ENCODE measurements at regions not wholly inside any gene's neighbourhood (a gene's known extent, or its start where the extent isn't known, plus 50 kb on each side); places are given as distances from the start of the nearest gene placed in this dataset.

GRCh38 chr4:166637816-166638215 is 596.5 kb downstream of the SPOCK3 start:
- Mint-ChIP-seq H3K9me3 (peaks cover 26% of the 10 kb centered on the region), H3K36me3 (ENCODE audit: low read depth) (no peaks in the 10 kb centered on the region), H3K4me1 (ENCODE audit: low read depth) (no peaks in the 10 kb centered on the region), H3K27ac (no peak overlapping the region), H3K27me3 (ENCODE audit: low read depth) (no peaks in the 10 kb centered on the region), H3K4me3 (ENCODE audit: low read depth) (no peak overlapping the region)
- intact Hi-C loops (cut with micrococcal nuclease) = no loop called here
- DNase-seq (ENCODE audit: low spot score) = no peak

- Mint-ChIP-seq H3K9me3 (peaks cover 11% of the 10 kb centered on the region), H3K27me3 (ENCODE audit: low read depth) (no peaks in the 10 kb centered on the region), H3K4me1 (ENCODE audit: low read depth) (no peaks in the 10 kb centered on the region), H3K4me3 (ENCODE audit: low read depth) (no peak overlapping the region), H3K36me3 (ENCODE audit: low read depth) (no peaks in the 10 kb centered on the region), H3K27ac (no peak overlapping the region)
- no peak for DNase-seq (ENCODE audit: low spot score)
- intact Hi-C loops (cut with micrococcal nuclease) = no loop called here
Measured at GRCh38 chr4:166655231-166655630, 579.1 kb downstream of the SPOCK3 start.

DNA sequence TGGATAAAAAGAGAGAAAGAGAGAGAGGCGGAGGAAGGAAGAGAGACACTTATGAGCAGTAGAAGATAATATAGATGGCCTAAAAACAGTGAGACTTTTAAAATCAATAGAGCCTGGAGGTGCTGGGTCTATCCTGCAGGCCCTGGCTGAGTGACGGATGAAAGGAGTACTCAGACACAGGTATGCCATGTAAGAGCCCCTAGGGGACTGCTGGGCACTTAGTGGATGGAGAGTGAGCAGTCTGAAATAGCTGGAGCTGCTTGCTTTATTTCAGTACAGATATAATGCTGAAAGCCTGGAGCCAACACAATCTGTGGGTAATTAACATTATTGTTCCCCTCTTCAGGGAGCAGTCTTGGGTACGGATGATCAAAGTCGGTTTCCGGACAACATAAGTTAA is 578.6 kb downstream of the SPOCK3 start:
- no peaks in the 10 kb centered on the region for H3K4me1 Mint-ChIP-seq (ENCODE audit: low read depth)

DNA sequence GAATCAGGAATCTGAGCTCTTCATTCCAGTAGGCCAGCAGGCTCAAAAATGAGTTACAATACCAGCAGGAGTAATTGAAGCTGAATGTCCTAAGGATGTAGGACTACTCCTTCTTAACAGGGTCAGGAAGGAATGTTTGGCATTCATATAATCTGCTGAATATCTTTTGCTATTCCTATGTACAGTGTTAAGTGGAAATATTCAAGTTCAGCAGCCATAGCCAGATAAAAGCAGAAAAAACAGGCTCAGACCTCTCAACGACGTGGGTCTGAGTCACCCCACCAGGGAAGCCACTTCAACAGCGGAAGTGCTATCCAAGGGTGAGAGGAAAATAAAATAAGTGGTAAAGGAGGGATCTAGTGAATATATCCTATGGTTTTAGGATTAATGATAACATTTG is 577.0 kb downstream of the SPOCK3 start:
- H3K9me3 Mint-ChIP-seq = peaks cover 6% of the 10 kb centered on the region
- no peak for DNase-seq (ENCODE audit: low spot score)
- H3K4me1 Mint-ChIP-seq (ENCODE audit: low read depth) = no peaks in the 10 kb centered on the region
- no peak overlapping the region for H3K4me3 Mint-ChIP-seq (ENCODE audit: low read depth)
- H3K27me3 Mint-ChIP-seq (ENCODE audit: low read depth) = no peaks in the 10 kb centered on the region
- H3K36me3 Mint-ChIP-seq (ENCODE audit: low read depth) = no peaks in the 10 kb centered on the region
- no peak overlapping the region for H3K27ac Mint-ChIP-seq
- intact Hi-C loops (cut with micrococcal nuclease) = no loop called here

More for the DNA sequence above, 578.6 kb downstream of the SPOCK3 start:
- Mint-ChIP-seq H3K4me3 (ENCODE audit: low read depth) (no peak overlapping the region), H3K36me3 (ENCODE audit: low read depth) (no peaks in the 10 kb centered on the region), H3K27me3 (ENCODE audit: low read depth) (no peaks in the 10 kb centered on the region), H3K27ac (no peak overlapping the region), H3K9me3 (peaks cover 11% of the 10 kb centered on the region)
- intact Hi-C loops (cut with micrococcal nuclease) = no loop called here
- no peak for DNase-seq (ENCODE audit: low spot score)

GRCh38 chr4:166658585-166658984 is 575.7 kb downstream of the SPOCK3 start:
- H3K27ac Mint-ChIP-seq = no peak overlapping the region
- intact Hi-C loops (cut with micrococcal nuclease) = no loop called here
- no peak overlapping the region for H3K4me3 Mint-ChIP-seq (ENCODE audit: low read depth)
- no peaks in the 10 kb centered on the region for H3K27me3 Mint-ChIP-seq (ENCODE audit: low read depth)
- no peaks in the 10 kb centered on the region for H3K4me1 Mint-ChIP-seq (ENCODE audit: low read depth)
- no peak for DNase-seq (ENCODE audit: low spot score)
- no peaks in the 10 kb centered on the region for H3K36me3 Mint-ChIP-seq (ENCODE audit: low read depth)
- H3K9me3 Mint-ChIP-seq = peaks cover 9% of the 10 kb centered on the region

GRCh38 chr4:166662266-166662843 is 571.9 kb downstream of the SPOCK3 start:
- peaks cover 4% of the 10 kb centered on the region for H3K9me3 Mint-ChIP-seq
- intact Hi-C loops (cut with micrococcal nuclease) = no loop called here
- no peak overlapping the region for H3K27ac Mint-ChIP-seq
- H3K4me3 Mint-ChIP-seq (ENCODE audit: low read depth) = no peak overlapping the region
- no peaks in the 10 kb centered on the region for H3K36me3 Mint-ChIP-seq (ENCODE audit: low read depth)
- H3K27me3 Mint-ChIP-seq (ENCODE audit: low read depth) = no peaks in the 10 kb centered on the region
- no peak for DNase-seq (ENCODE audit: low spot score)
- H3K4me1 Mint-ChIP-seq (ENCODE audit: low read depth) = no peaks in the 10 kb centered on the region

DNA sequence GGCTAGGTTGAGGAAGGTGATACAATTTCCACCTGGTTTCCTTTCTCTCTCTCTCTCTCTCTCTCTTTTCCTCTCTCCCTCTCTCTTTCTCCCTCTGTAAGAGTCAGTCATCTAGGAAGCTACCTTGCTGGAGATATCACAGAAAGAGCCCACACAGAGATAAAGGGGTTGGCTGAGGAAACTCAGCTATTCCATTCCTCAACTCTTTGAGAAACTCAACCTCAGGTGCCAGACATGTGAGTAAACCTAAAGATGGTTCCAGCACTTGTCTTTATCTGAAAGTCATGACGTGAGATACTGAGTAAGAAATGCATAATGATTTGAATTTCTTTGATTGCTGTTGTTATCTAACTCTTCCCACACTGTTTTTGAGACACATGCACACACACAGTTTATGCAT is 564.0 kb downstream of the SPOCK3 start:
- H3K9me3 Mint-ChIP-seq = peaks cover 4% of the 10 kb centered on the region
- no peaks in the 10 kb centered on the region for H3K4me1 Mint-ChIP-seq (ENCODE audit: low read depth)
- intact Hi-C loops (cut with micrococcal nuclease) = no loop called here
- H3K4me3 Mint-ChIP-seq (ENCODE audit: low read depth) = no peak overlapping the region
- no peak overlapping the region for H3K27ac Mint-ChIP-seq
- no peak for DNase-seq (ENCODE audit: low spot score)
- H3K27me3 Mint-ChIP-seq (ENCODE audit: low read depth) = no peaks in the 10 kb centered on the region
- H3K36me3 Mint-ChIP-seq (ENCODE audit: low read depth) = no peaks in the 10 kb centered on the region

GRCh38 chr4:166673911-166674310 is 560.4 kb downstream of the SPOCK3 start:
- Mint-ChIP-seq H3K4me3 (ENCODE audit: low read depth) (no peak overlapping the region), H3K9me3 (peaks cover 4% of the 10 kb centered on the region), H3K4me1 (ENCODE audit: low read depth) (no peaks in the 10 kb centered on the region), H3K36me3 (ENCODE audit: low read depth) (no peaks in the 10 kb centered on the region), H3K27me3 (ENCODE audit: low read depth) (no peaks in the 10 kb centered on the region), H3K27ac (no peak overlapping the region)
- no peak for DNase-seq (ENCODE audit: low spot score)
- intact Hi-C loops (cut with micrococcal nuclease) = no loop called here

- DNase-seq (ENCODE audit: low spot score) = no peak
- Mint-ChIP-seq H3K27me3 (ENCODE audit: low read depth) (no peaks in the 10 kb centered on the region), H3K4me3 (ENCODE audit: low read depth) (no peak overlapping the region), H3K9me3 (peaks cover 4% of the 10 kb centered on the region), H3K4me1 (ENCODE audit: low read depth) (no peaks in the 10 kb centered on the region), H3K27ac (no peak overlapping the region), H3K36me3 (ENCODE audit: low read depth) (no peaks in the 10 kb centered on the region)
- intact Hi-C loops (cut with micrococcal nuclease) = no loop called here
Measured at GRCh38 chr4:166675411-166675810, 558.9 kb downstream of the SPOCK3 start.

- Mint-ChIP-seq H3K4me3 (ENCODE audit: low read depth) (no peak overlapping the region), H3K27me3 (ENCODE audit: low read depth) (no peaks in the 10 kb centered on the region), H3K4me1 (ENCODE audit: low read depth) (no peaks in the 10 kb centered on the region), H3K9me3 (no peaks in the 10 kb centered on the region), H3K27ac (no peak overlapping the region), H3K36me3 (ENCODE audit: low read depth) (no peaks in the 10 kb centered on the region)
- intact Hi-C loops (cut with micrococcal nuclease) = no loop called here
- DNase-seq (ENCODE audit: low spot score) = no peak
Measured at GRCh38 chr4:166680796-166681195, 553.5 kb downstream of the SPOCK3 start.

GRCh38 chr4:166682200-166682599 is 552.1 kb downstream of the SPOCK3 start:
- DNase-seq (ENCODE audit: low spot score) = no peak
- intact Hi-C loops (cut with micrococcal nuclease) = no loop called here
- H3K9me3 Mint-ChIP-seq = no peaks in the 10 kb centered on the region
- H3K27me3 Mint-ChIP-seq (ENCODE audit: low read depth) = no peaks in the 10 kb centered on the region
- no peaks in the 10 kb centered on the region for H3K4me1 Mint-ChIP-seq (ENCODE audit: low read depth)
- H3K4me3 Mint-ChIP-seq (ENCODE audit: low read depth) = no peak overlapping the region
- no peaks in the 10 kb centered on the region for H3K36me3 Mint-ChIP-seq (ENCODE audit: low read depth)
- no peak overlapping the region for H3K27ac Mint-ChIP-seq
